ENCODE measurements at regions not wholly inside any gene's neighbourhood (a gene's known extent, or its start where the extent isn't known, plus 50 kb on each side); places are given as distances from the start of the nearest gene placed in this dataset.

- TF ChIP-seq CTCF (IDR thresholded peaks at IDR 0.05; ENCODE audit: low read depth, low read length), result no peak
- TF ChIP-seq EZH2phosphoT487 (IDR thresholded peaks at IDR 0.05; ENCODE audit: low read depth), result no peak
Measured at GRCh38 chr1:224540535-224540934, 75.6 kb upstream of the CNIH3 start.

All from OCI-LY3 (cell line).